DND-41 (cell line): ENCODE measurements at regions not wholly inside any gene's neighbourhood (a gene's known extent, or its start where the extent isn't known, plus 50 kb on each side); places are given as distances from the start of the nearest gene placed in this dataset.

Experiments used
- ATAC-seq: fragments of 200-7000 bp; cut with Tn5 transposase; 3 replicates; pipeline ENCODE4 v1.9.1; 2021; ENCODE audit warnings: low read depth; ENCODE audit not compliant: insufficient read depth
- DNase-seq: peaks from one replicate; pipeline ENCODE4 v3.0.0-alpha.2; 2020
- H2AFZ ChIP-seq: 2 replicates; pipeline ENCODE4 v1.6.0; 2012; ENCODE audit warnings: low read depth, low read length
- H3K27ac ChIP-seq: 2 replicates; pipeline ENCODE4 v1.5.1; 2012; ENCODE audit warnings: low read length, inconsistent platforms
- H3K27me3 ChIP-seq: fragments of 200-600 bp; sonication (generic); 2 replicates; pipeline ENCODE4 v1.6.0; 2012; ENCODE audit warnings: low read length, mild to moderate bottlenecking, inconsistent platforms; ENCODE audit not compliant: insufficient read depth, poor library complexity
- H3K36me3 ChIP-seq: 2 replicates; pipeline ENCODE4 v1.5.1; 2012; ENCODE audit warnings: low read length, inconsistent platforms; ENCODE audit not compliant: insufficient read depth
- H3K4me1 ChIP-seq: 2 replicates; pipeline ENCODE4 v1.5.1; 2012; ENCODE audit warnings: mild to moderate bottlenecking, low read length; ENCODE audit not compliant: insufficient read depth
- H3K4me2 ChIP-seq: 2 replicates; pipeline ENCODE4 v1.6.0; 2012; ENCODE audit warnings: mild to moderate bottlenecking, moderate library complexity, low read length, inconsistent platforms; ENCODE audit not compliant: insufficient read depth
- H3K4me3 ChIP-seq, 2 experiments: fragments of 200-600 bp in 1 of 2; shearing (Covaris generic) in 1 of 2; 2 replicates each; pipeline ENCODE4 v1.5.1; 2012 to 2016; ENCODE audit warnings: inconsistent platforms in 2 of 2, low read length in 2 of 2, mild to moderate bottlenecking in 2 of 2, low read depth in 1 of 2, moderate library complexity in 1 of 2
- H3K79me2 ChIP-seq: 2 replicates; pipeline ENCODE4 v1.6.0; 2012; ENCODE audit warnings: low read length, inconsistent platforms; ENCODE audit not compliant: insufficient read depth
- H3K9ac ChIP-seq: 2 replicates; pipeline ENCODE4 v1.6.0; 2012; ENCODE audit warnings: low read depth, mild to moderate bottlenecking, inconsistent platforms, low read length, moderate library complexity
- H3K9me3 ChIP-seq: 2 replicates; pipeline ENCODE4 v1.5.1; 2012; ENCODE audit warnings: low read length, moderate library complexity, mild to moderate bottlenecking, inconsistent platforms; ENCODE audit not compliant: insufficient read depth, severe bottlenecking
- H4K20me1 ChIP-seq: 2 replicates; pipeline ENCODE4 v1.6.0; 2012; ENCODE audit warnings: low read length; ENCODE audit not compliant: insufficient read depth
- CTCF ChIP-seq: IDR thresholded peaks from 2 replicates; pipeline ENCODE4 v1.5.1; 2012; ENCODE audit warnings: borderline replicate concordance, low read length, moderate library complexity, mild to moderate bottlenecking; ENCODE audit not compliant: poor library complexity, severe bottlenecking; ENCODE audit errors: extremely low read depth
- EZH2 ChIP-seq: IDR thresholded peaks from 3 replicates; pipeline ENCODE4 v1.6.1; 2012; ENCODE audit warnings: borderline replicate concordance, low read depth, mild to moderate bottlenecking, moderate library complexity, low read length, inconsistent platforms; ENCODE audit not compliant: severe bottlenecking

- no peaks in the 10 kb centered on the region for H3K4me1 ChIP-seq
- DNase-seq (no peak), ATAC-seq (no peak)
- H3K4me2 ChIP-seq, result no peak overlapping the region
- H3K27ac ChIP-seq, result no peak overlapping the region
- no peak overlapping the region for H3K9ac ChIP-seq
- no peak overlapping the region for H2AFZ ChIP-seq
- no peaks in the 10 kb centered on the region for H3K9me3 ChIP-seq
- no peaks in the 10 kb centered on the region for H3K36me3 ChIP-seq
- no peaks in the 10 kb centered on the region for H3K79me2 ChIP-seq
- H3K4me3 ChIP-seq, result no peak overlapping the region
- H4K20me1 ChIP-seq, result no peaks in the 10 kb centered on the region
- TF ChIP-seq EZH2, result no peak
- TF ChIP-seq CTCF, result no peak
- no peaks in the 10 kb centered on the region for H3K27me3 ChIP-seq
Measured at GRCh38 chr2:222797871-222798270, 63.0 kb upstream of the ACSL3 start.

- H3K27me3 ChIP-seq, result no peaks in the 10 kb centered on the region
- H3K4me1 ChIP-seq, result no peaks in the 10 kb centered on the region
- H3K36me3 ChIP-seq, result no peaks in the 10 kb centered on the region
- H3K9me3 ChIP-seq, result no peaks in the 10 kb centered on the region
- DNase-seq (no peak), ATAC-seq (no peak)
- H3K9ac ChIP-seq, result no peak overlapping the region
- H4K20me1 ChIP-seq, result no peaks in the 10 kb centered on the region
- no peak overlapping the region for H2AFZ ChIP-seq
- no peak overlapping the region for H3K4me3 ChIP-seq
- H3K27ac ChIP-seq, result no peak overlapping the region
- no peaks in the 10 kb centered on the region for H3K79me2 ChIP-seq
- no peak overlapping the region for H3K4me2 ChIP-seq
- no peak for TF ChIP-seq CTCF
- TF ChIP-seq EZH2, result no peak
Measured at GRCh38 chr2:222798528-222798927, 62.3 kb upstream of the ACSL3 start.

- Histone ChIP-seq H3K27ac (no peak overlapping the region), H3K27me3 (no peaks in the 10 kb centered on the region), H3K36me3 (no peaks in the 10 kb centered on the region), H4K20me1 (no peaks in the 10 kb centered on the region), H3K9me3 (no peaks in the 10 kb centered on the region), H3K4me1 (no peaks in the 10 kb centered on the region), H3K4me3 (no peak overlapping the region), H3K4me2 (no peak overlapping the region), H3K9ac (no peak overlapping the region), H2AFZ (no peak overlapping the region), H3K79me2 (no peaks in the 10 kb centered on the region)
- no peak for ATAC-seq
- no peak for DNase-seq
- TF ChIP-seq EZH2, result no peak
- TF ChIP-seq CTCF, result no peak
Measured at GRCh38 chr2:222799262-222799918, 61.4 kb upstream of the ACSL3 start.
